ENCODE measurements at regions not wholly inside any gene's neighbourhood (a gene's known extent, or its start where the extent isn't known, plus 50 kb on each side); places are given as distances from the start of the nearest gene placed in this dataset.

DNA sequence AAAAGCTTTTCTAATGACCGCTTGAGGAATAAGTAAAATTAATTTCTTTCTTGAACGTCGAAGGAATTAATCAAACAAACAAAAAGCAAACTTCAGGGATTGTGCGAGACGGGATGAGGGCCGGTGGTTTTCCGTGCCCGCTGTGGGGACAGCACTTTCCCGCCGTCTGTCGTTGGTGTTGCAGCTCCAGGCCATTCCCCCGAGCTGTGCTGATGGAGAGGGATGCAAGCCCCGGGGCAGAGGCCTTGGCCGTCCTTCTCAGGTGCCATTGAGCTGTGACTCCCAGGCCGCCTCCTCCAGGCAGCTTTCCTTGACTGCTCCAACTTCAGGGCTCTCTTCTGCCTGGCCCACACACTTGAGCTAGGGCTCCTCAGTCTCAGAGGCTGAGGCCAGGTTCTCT lies 109.0 kb upstream of the C14orf180 start:
- intact Hi-C loops (cut with DNase I; ENCODE audit: low total_unique reads), result no loop called here
- no peak for TF ChIP-seq POLR2AphosphoS5 (IDR thresholded peaks at IDR 0.05)
- TF ChIP-seq EP300 (IDR thresholded peaks at IDR 0.05), result no peak
- no peak for TF ChIP-seq CTCF (IDR thresholded peaks at IDR 0.05)
- no peak for TF ChIP-seq POLR2A (IDR thresholded peaks at IDR 0.05)

GRCh38 chr14:104471114-104471513 lies 108.5 kb upstream of the C14orf180 start:
- Histone ChIP-seq H3K9me3 (no peaks in the 10 kb centered on the region), H3K27me3 (peaks cover 0 to 34% (median 7%) of the 10 kb centered on the region in 3 donors), H3K4me1 (no peaks in the 10 kb centered on the region), H3K27ac (no peak overlapping the region), H3K36me3 (no peaks in the 10 kb centered on the region), H3K4me3 (no peak overlapping the region)
- TF ChIP-seq EP300 (IDR thresholded peaks at IDR 0.05), result no peak
- no peak for TF ChIP-seq POLR2A (IDR thresholded peaks at IDR 0.05)
- no peak for TF ChIP-seq CTCF (IDR thresholded peaks at IDR 0.05)
- no peak for TF ChIP-seq POLR2AphosphoS5 (IDR thresholded peaks at IDR 0.05)
- 80 to 94% (median 87%) methylated on average over 7 to 8 of the region's 8 CpGs for WGBS, 5 donors
- intact Hi-C loops (cut with DNase I; ENCODE audit: low total_unique reads), result no loop called here
- DNase-seq, result no peak

More for the DNA sequence above, 109.0 kb upstream of the C14orf180 start:
- H3K27ac ChIP-seq, result no peak overlapping the region
- 79 to 87% (median 83%) methylated on average over 14 to 15 of the region's 15 CpGs for WGBS, 5 donors
- H3K27me3 ChIP-seq, result peaks cover 0 to 35% (median 7%) of the 10 kb centered on the region in 3 donors
- H3K4me1 ChIP-seq, result no peaks in the 10 kb centered on the region
- H3K9me3 ChIP-seq, result no peaks in the 10 kb centered on the region
- no peak for DNase-seq
- no peak overlapping the region for H3K4me3 ChIP-seq
- H3K36me3 ChIP-seq, result no peaks in the 10 kb centered on the region

GRCh38 chr14:104472073-104472472 lies 107.5 kb upstream of the C14orf180 start:
- intact Hi-C loops (cut with DNase I; ENCODE audit: low total_unique reads), result no loop called here
- WGBS, 5 donors, result 77 to 92% (median 85%) methylated on average over 1 of the region's 1 CpG
- DNase-seq, result no peak
- Histone ChIP-seq H3K27me3 (peaks cover 0 to 41% (median 7%) of the 10 kb centered on the region in 3 donors), H3K36me3 (no peaks in the 10 kb centered on the region), H3K9me3 (no peaks in the 10 kb centered on the region), H3K27ac (no peak overlapping the region), H3K4me1 (no peaks in the 10 kb centered on the region), H3K4me3 (no peak overlapping the region)
- no peak for TF ChIP-seq EP300 (IDR thresholded peaks at IDR 0.05)

DNA sequence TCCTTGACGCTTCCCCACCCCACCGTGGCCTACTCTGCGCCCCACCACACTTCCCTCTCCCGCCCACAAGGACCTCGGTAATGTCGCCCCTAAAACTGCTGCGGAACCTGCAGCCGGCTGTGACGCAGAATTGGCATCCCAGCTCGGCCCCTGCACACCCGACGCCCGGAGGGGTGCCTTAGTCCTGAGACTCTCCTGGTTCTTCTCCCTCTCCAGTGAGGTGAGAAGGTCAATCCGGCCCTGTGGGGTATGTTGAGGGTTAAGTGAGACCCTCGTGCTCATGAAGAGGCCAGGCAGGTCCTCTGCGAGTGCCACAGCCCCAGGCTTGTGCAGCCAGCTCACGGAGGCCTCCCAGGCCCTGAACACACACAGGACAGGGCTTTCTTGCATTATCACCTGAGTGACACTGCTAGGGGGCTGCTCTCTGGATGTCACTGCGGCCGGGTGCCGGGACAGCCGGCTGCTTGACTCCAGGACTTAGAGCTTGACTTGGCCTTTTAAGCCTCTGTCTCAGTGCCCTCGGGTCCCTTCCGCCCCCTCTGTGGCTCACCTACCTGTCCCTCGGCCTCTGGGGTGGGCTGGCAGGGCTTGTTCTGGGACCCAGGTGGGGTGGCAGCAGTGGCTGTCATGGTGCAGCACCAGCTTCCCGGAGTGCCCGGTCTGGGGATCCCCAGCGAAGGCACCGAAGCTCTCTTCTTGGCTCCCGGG lies 106.9 kb upstream of the C14orf180 start:
- Histone ChIP-seq H3K4me1 (no peaks in the 10 kb centered on the region), H3K4me3 (no peak overlapping the region), H3K9me3 (no peaks in the 10 kb centered on the region), H3K36me3 (no peaks in the 10 kb centered on the region), H3K27ac (no peak overlapping the region), H3K27me3 (peaks cover 0 to 44% (median 10%) of the 10 kb centered on the region in 3 donors)
- TF ChIP-seq POLR2A (IDR thresholded peaks at IDR 0.05), result no peak
- no peak for TF ChIP-seq EP300 (IDR thresholded peaks at IDR 0.05)
- no peak for TF ChIP-seq CTCF (IDR thresholded peaks at IDR 0.05)
- no peak for TF ChIP-seq POLR2AphosphoS5 (IDR thresholded peaks at IDR 0.05)
- no peak for DNase-seq
- 81 to 86% (median 85%) methylated on average over 22 to 29 of the region's 29 CpGs for WGBS, 5 donors
- intact Hi-C loops (cut with DNase I; ENCODE audit: low total_unique reads), result no loop called here

GRCh38 chr14:104473244-104473565 lies 106.4 kb upstream of the C14orf180 start:
- Histone ChIP-seq H3K27me3 (peaks cover 0 to 45% (median 10%) of the 10 kb centered on the region in 3 donors), H3K9me3 (no peaks in the 10 kb centered on the region), H3K4me1 (no peaks in the 10 kb centered on the region), H3K4me3 (no peak overlapping the region), H3K36me3 (no peaks in the 10 kb centered on the region), H3K27ac (no peak overlapping the region)
- TF ChIP-seq POLR2AphosphoS5 (IDR thresholded peaks at IDR 0.05) (no peak), EP300 (IDR thresholded peaks at IDR 0.05) (no peak), CTCF (IDR thresholded peaks at IDR 0.05) (no peak), POLR2A (IDR thresholded peaks at IDR 0.05) (no peak)
- WGBS, 5 donors, result 80 to 100% (median 86%) methylated on average over 2 to 4 of the region's 4 CpGs
- DNase-seq, result no peak
- intact Hi-C loops (cut with DNase I; ENCODE audit: low total_unique reads), result no loop called here
